ENCODE measurements at regions not wholly inside any gene's neighbourhood (a gene's known extent, or its start where the extent isn't known, plus 50 kb on each side); places are given as distances from the start of the nearest gene placed in this dataset.

DNA sequence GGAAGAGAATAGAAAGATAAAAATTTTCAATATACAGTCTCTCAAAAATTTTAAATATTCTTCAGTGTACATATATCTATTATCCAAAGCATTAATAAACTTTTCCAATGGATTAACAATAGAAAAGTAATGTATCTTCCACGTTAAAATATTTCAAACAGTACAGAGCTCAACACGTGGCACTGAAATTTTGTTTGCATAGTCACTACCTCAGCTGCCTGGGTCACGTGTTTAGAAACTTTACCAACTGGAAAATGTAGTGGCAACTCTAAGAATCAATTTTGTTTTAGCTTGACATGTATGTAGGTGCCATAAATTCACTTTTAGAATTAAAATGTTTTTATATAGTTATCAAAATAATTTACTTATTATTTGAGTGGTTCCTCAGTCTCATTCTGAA is 85.3 kb downstream of the CNTN3 start (continued):
- TF ChIP-seq GTF2I (CRISPR knock-in tag; conservative IDR thresholded peaks at IDR 0.05) = no peak
- TF ChIP-seq ESRRA (CRISPR knock-in tag; IDR thresholded peaks at IDR 0.05; ENCODE audit: borderline replicate concordance) = no peak
- no peak for TF ChIP-seq CBFB (CRISPR knock-in tag; IDR thresholded peaks at IDR 0.05; ENCODE audit: low read depth)
- no peak for TF ChIP-seq ZNF138 (CRISPR knock-in tag; conservative IDR thresholded peaks at IDR 0.05)
- no peak for TF ChIP-seq E2F4 (CRISPR knock-in tag; IDR thresholded peaks at IDR 0.05; ENCODE audit: borderline replicate concordance, low read depth)
- TF ChIP-seq, protein P1, sequence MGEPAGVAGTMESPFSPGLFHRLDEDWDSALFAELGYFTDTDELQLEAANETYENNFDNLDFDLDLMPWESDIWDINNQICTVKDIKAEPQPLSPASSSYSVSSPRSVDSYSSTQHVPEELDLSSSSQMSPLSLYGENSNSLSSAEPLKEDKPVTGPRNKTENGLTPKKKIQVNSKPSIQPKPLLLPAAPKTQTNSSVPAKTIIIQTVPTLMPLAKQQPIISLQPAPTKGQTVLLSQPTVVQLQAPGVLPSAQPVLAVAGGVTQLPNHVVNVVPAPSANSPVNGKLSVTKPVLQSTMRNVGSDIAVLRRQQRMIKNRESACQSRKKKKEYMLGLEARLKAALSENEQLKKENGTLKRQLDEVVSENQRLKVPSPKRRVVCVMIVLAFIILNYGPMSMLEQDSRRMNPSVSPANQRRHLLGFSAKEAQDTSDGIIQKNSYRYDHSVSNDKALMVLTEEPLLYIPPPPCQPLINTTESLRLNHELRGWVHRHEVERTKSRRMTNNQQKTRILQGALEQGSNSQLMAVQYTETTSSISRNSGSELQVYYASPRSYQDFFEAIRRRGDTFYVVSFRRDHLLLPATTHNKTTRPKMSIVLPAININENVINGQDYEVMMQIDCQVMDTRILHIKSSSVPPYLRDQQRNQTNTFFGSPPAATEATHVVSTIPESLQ (CRISPR knock-in tag; IDR thresholded peaks at IDR 0.05) = no peak
- TF ChIP-seq PRDM15 (CRISPR knock-in tag; IDR thresholded peaks at IDR 0.05) = no peak
- TF ChIP-seq ZBTB21 (CRISPR knock-in tag; IDR thresholded peaks at IDR 0.05; ENCODE audit: borderline replicate concordance) = no peak
- TF ChIP-seq CDX4 (CRISPR knock-in tag; IDR thresholded peaks at IDR 0.05; ENCODE audit: borderline replicate concordance) = no peak

- no peaks in the 10 kb centered on the region for H3K4me1 Mint-ChIP-seq
- no peak for DNase-seq (ENCODE audit: low spot score)
- no peak for TF ChIP-seq STAT6 (CRISPR knock-in tag; conservative IDR thresholded peaks at IDR 0.05; ENCODE audit: low read depth)
- TF ChIP-seq ELF4 (CRISPR knock-in tag; IDR thresholded peaks at IDR 0.05; ENCODE audit: low read depth) = no peak
- no peak for TF ChIP-seq SP1 (CRISPR knock-in tag; conservative IDR thresholded peaks at IDR 0.05)
- no peak for TF ChIP-seq TEAD1 (CRISPR knock-in tag; IDR thresholded peaks at IDR 0.05)
- TF ChIP-seq ZNF317 (CRISPR knock-in tag; IDR thresholded peaks at IDR 0.05; ENCODE audit: borderline replicate concordance, low read depth) = no peak
- H3K36me3 Mint-ChIP-seq = no peaks in the 10 kb centered on the region
- no peak overlapping the region for H3K4me3 Mint-ChIP-seq
- no peak for ATAC-seq
- H3K27me3 Mint-ChIP-seq (ENCODE audit: low read depth) = peaks cover 18% of the 10 kb centered on the region
- POLR2A ChIA-PET = no interaction called here
- CTCF ChIA-PET = no interaction called here
- H3K9me3 Mint-ChIP-seq = no peaks in the 10 kb centered on the region
- H3K27ac Mint-ChIP-seq = no peak overlapping the region
These were observed 86.9 kb downstream of the CNTN3 start for GRCh38 chr3:74527566-74527965.
